Uterus (tissue), 2 donors: ENCODE measurements at regions not wholly inside any gene's neighbourhood (a gene's known extent, or its start where the extent isn't known, plus 50 kb on each side); places are given as distances from the start of the nearest gene placed in this dataset.

ENCODE experiments used
- POLR2A ChIP-seq, 2 donors: fragments of 450-650 bp; IDR thresholded peaks; one replicate each; pipeline ENCODE4 v1.6.1; 2016; ENCODE audit warnings: antibody characterized with exemption in 2 of 2, mild to moderate bottlenecking in 1 of 2, moderate library complexity in 1 of 2
- TF ChIP-seq, protein P1 (sequence below), 4 experiments: fragments of 200-600 bp in 2 of 4; fragments of 450-650 bp in 2 of 4; sonication (generic) in 2 of 4; IDR thresholded peaks; one replicate each; pipeline ENCODE4 v1.5.1; 2016 to 2019; ENCODE audit warnings: antibody characterized with exemption in 4 of 4, mild to moderate bottlenecking in 2 of 4, moderate library complexity in 1 of 4

GRCh38 chr4:112954286-112954685 is 95.2 kb upstream of the ANK2 start:
- TF ChIP-seq, protein P1, sequence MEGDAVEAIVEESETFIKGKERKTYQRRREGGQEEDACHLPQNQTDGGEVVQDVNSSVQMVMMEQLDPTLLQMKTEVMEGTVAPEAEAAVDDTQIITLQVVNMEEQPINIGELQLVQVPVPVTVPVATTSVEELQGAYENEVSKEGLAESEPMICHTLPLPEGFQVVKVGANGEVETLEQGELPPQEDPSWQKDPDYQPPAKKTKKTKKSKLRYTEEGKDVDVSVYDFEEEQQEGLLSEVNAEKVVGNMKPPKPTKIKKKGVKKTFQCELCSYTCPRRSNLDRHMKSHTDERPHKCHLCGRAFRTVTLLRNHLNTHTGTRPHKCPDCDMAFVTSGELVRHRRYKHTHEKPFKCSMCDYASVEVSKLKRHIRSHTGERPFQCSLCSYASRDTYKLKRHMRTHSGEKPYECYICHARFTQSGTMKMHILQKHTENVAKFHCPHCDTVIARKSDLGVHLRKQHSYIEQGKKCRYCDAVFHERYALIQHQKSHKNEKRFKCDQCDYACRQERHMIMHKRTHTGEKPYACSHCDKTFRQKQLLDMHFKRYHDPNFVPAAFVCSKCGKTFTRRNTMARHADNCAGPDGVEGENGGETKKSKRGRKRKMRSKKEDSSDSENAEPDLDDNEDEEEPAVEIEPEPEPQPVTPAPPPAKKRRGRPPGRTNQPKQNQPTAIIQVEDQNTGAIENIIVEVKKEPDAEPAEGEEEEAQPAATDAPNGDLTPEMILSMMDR (IDR thresholded peaks at IDR 0.05) = no peak
- TF ChIP-seq POLR2A (IDR thresholded peaks at IDR 0.05) = no peak
